Activated effector memory CD4-positive, alpha-beta T cell treated with Interleukin-2 at 50 U/mL for 16 hours (primary cell): ENCODE measurements at regions not wholly inside any gene's neighbourhood (a gene's known extent, or its start where the extent isn't known, plus 50 kb on each side); places are given as distances from the start of the nearest gene placed in this dataset.

Source experiments
- DNase-seq: peaks from one replicate; pipeline ENCODE4 v3.0.0-alpha.2; 2020

DNA sequence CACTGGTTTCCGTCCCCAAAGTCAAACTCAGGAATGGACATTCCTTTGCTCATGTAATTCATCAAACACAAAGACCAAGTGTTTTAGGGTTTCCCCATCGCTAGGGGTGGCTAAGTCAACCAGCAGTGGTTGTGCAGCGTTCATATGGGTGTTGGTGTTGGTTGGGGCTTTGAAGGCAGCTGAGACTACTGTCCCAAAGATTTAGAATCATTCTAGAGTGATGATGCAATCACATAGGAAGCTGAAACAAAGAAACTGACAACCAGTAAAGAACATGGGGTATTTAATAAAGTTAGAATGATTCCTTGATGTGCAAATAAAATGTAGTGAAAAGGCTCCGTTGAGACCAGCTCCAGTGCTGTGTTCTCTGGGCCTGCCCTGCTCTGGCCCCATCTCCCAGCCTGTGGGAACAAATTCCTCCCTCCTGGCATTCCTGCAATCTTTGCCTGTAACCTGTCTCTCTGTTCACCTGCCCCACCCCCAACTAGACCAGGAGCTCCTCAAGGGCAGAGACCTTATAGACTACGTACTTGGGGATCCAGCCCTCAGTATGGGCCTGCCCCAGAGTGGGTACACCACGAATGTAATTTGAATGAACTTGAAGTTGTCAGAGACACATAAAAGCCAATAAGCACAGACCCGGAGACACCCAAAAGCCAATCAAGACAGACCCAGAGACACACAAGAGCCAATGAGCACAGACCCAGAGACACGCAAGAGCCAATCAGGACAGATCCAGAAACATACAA is 191.7 kb upstream of the TWIST2 start:
- DNase-seq, result no peak

GRCh38 chr2:238657132-238658053 is 190.5 kb upstream of the TWIST2 start:
- no peak for DNase-seq

DNA sequence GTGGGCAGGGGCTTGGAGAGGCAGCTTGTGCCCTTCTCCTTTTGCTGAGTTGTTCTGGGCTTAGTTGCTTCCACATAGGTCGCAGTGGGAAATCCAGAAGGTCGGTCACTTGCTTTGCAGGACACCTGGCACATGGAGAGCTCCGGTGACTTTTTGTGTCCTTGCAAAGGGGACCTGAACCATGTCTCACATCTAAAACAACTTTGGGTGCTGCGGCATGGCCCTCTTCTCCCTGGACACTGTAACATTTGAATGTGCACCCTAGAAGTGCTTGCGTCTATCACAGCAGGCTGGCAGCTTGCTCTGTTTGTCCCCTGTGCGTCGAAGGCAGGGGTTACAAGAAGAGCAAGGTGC is 189.9 kb upstream of the TWIST2 start:
- no peak for DNase-seq

GRCh38 chr2:238658820-238659219 is 189.1 kb upstream of the TWIST2 start:
- DNase-seq, result no peak

DNA sequence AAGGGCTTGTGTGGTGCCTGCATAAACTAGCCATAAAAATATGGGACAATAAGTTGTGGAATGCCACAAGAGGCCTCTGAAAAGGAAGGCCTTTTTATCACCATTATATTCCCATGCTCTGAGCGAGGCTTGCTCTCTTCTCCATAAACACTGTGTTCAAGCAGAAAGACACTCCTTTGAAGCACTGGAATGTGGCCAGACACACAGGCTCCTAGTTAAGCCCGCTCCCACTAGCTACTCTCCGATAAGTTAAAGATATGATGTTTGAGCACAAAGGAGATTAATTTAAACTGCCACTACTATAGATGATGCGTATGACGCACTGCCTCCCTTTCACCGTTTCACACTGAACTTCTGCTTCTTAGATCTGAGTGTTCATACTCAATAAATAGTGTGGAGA is 188.7 kb upstream of the TWIST2 start:
- no peak for DNase-seq

DNA sequence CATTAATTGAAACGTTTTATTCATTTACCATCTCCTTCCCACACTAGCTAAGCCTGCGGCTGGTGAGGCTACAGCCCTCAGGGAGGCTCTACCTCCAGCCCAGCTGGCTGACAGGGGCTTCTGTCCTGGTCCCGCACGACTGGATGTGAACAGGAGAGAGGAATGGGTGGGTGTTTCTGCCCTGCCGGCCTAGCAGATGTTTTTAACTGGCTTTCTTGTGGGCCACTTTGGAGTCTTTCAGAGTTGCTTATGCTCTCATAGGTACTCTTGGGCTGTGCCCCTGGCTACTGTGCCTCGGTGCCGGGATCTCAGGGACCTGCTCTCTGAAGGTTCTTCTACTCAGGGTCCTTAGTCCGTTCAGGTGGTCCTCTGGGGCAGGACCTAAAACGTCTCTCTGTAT is 184.3 kb upstream of the TWIST2 start:
- no peak for DNase-seq

DNA sequence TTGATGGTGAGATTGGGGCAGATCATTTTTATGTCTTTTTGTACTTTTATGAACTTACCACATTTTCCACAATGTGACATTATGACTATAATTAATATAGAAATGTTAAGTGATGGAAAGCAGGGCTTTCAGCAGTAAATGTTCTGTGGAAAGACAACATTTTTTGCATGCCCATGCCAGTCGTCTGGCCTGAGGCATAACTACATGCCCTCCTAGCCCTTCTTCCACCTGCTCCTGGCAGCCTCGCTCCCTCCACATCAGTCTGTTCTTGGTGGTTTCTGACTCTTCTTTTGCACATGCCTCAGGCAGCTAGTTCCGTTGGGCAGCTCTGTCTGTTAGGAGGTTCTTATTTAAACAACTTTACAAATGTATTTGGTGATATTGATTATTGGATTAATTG is 182.0 kb upstream of the TWIST2 start:
- no peak for DNase-seq

DNA sequence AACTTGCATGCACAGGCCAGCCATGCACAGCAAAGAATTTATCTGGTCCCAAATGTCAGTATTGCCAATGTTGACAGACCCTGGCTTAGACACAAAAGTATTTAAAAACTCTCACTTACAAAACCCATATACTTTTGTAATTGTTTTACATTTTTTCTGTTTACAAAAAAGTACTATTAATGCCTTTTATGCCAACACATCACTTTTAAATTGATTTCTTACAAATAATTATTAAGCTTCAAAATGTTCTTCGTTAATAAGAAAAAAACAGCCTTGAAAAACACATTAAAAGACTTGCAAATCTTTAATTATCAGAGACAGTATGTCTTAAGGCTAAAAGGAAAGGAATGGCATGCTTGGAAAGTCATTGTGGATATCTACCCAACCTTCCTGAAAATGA is 181.3 kb upstream of the TWIST2 start:
- no peak for DNase-seq

- no peak for DNase-seq
Measured at GRCh38 chr2:238667008-238667407, 180.9 kb upstream of the TWIST2 start.

GRCh38 chr2:238667639-238668038 is 180.2 kb upstream of the TWIST2 start:
- no peak for DNase-seq

- no peak for DNase-seq
Measured at GRCh38 chr2:238668426-238668825, 179.5 kb upstream of the TWIST2 start.

DNA sequence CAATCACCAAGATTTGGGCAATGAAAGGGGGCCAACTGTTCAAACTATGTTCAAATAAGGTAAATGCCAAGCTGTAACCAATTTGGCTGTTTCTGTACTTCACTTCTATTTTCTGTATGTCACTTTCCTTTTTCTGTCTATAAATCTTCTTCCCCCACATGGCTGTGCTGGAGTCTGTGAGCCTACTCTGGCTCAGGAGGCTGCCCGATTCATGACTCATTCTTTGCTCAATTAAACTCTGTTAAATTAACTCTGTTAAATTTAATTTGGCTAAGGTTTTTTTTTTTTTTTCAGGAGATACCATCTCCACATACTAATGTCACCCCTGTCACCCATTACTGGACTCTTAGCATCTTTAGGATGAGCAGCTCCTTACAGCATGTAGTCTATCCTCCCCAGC is 178.8 kb upstream of the TWIST2 start:
- no peak for DNase-seq

GRCh38 chr2:238669581-238670080 is 178.3 kb upstream of the TWIST2 start:
- no peak for DNase-seq

DNA sequence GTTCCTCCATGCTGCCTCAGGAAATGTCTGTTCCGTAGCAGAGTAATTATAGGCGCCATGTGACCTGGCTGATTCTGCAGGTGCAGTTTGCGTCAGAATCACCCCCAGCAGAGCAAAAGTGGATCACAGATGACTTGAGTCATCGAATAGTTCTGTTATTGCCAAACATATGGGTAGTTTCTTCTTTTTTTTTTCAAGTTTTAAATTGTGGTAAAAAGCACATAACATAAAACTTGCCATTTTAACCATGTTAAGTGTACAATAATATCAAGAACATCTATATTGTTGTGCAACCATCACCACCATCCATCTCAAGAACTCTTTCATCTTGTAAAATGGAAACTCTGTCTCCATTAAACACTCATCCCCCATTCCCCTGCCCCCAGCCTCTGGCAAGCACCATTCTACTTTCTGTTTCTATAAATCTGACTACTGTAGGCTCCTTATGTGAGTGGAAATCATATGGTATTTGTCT is 177.7 kb upstream of the TWIST2 start:
- DNase-seq, result no peak

DNA sequence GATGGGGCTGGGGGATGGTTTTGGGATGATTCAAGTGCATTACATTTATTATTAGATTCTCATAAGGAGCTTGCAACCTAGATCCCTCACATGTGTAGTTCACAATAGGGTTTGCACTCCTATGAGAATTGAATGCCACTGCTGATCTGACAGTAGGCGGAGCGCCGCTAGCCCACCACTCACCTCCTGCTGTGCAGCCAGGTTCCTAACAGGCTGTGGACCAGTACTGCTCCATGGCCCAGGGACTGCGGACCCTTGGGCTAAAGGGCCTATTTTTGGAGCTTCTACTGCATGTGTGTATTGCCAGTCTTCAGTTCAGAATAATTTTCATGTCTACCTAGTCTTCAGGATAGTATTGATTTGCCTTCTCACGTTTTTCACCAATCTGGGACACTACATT is 165.3 kb upstream of the TWIST2 start:
- DNase-seq, result no peak

GRCh38 chr2:238684362-238685326 is 163.2 kb upstream of the TWIST2 start:
- DNase-seq, result no peak

DNA sequence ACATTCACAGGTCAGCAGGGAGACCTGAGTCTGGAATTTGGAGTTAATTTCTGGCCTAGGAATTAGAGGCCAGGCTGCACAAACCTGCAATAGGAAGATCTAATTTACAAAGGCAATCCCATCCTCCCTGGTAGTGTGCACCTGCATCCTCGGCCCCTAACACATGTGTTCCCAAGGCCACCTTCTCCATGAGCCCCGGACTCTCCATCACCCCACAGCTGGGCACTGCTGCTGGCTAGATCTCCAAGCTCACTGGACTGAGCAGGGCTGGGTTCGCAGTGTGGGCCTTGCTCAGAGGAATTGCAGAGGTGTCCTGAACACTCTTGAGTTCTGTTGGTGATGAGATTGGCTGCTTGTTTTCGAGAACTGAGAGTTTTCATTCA is 162.6 kb upstream of the TWIST2 start:
- no peak for DNase-seq

- DNase-seq, result no peak
Measured at GRCh38 chr2:238685713-238686112, 162.2 kb upstream of the TWIST2 start.

GRCh38 chr2:238686223-238686622 is 161.7 kb upstream of the TWIST2 start:
- DNase-seq, result no peak

GRCh38 chr2:238688193-238689153 is 159.4 kb upstream of the TWIST2 start:
- no peak for DNase-seq

DNA sequence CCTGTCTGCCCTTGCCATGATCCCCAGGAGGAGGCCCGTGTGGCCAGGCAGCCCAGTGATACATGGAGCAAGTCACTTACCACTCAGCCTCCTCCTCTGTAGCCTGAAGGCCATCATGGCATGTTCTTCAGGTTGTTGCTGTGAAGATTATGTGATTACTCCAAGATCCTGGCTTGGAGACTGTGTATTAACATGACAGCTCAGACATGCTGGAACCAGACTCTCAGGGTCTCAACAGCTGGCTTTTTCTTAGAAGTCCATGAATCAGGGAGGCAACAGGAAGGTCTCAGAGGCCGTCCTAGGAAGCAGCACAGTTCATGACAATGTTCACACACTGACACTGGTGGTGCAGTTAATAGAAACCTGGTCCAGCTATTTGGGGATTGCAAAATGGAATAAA is 158.6 kb upstream of the TWIST2 start:
- DNase-seq, result no peak
